HEK293 (cell line): ENCODE measurements at regions not wholly inside any gene's neighbourhood (a gene's known extent, or its start where the extent isn't known, plus 50 kb on each side); places are given as distances from the start of the nearest gene placed in this dataset.
A peak's percentile ranks its signal among the peaks of the same experiment; 100 is the strongest.

Experiments
- AEBP2 ChIP-seq: fragments of 450-650 bp; formaldehyde crosslinking; IDR thresholded peaks from 2 replicates; pipeline ENCODE4 v1.5.1; 2016; ENCODE audit warnings: missing biosample characterization, missing genetic modification characterization, borderline replicate concordance
- GFI1B ChIP-seq: fragments of 450-650 bp; formaldehyde crosslinking; IDR thresholded peaks from 2 replicates; pipeline ENCODE4 v1.5.1; 2016; ENCODE audit warnings: missing biosample characterization, missing genetic modification characterization
- KLF7 ChIP-seq: fragments of 450-650 bp; formaldehyde crosslinking; IDR thresholded peaks from 2 replicates; pipeline ENCODE4 v1.5.1; 2016; ENCODE audit warnings: missing biosample characterization, missing genetic modification characterization, borderline replicate concordance
- MZF1 ChIP-seq: fragments of 450-650 bp; formaldehyde crosslinking; IDR thresholded peaks from 2 replicates; pipeline ENCODE4 v1.5.1; 2017; ENCODE audit warnings: missing biosample characterization, missing genetic modification characterization, borderline replicate concordance
- PATZ1 ChIP-seq: fragments of 450-650 bp; formaldehyde crosslinking; IDR thresholded peaks from 2 replicates; pipeline ENCODE4 v1.5.1; 2016; ENCODE audit warnings: missing biosample characterization, missing genetic modification characterization
- RBAK ChIP-seq: fragments of 450-650 bp; formaldehyde crosslinking; IDR thresholded peaks from 2 replicates; pipeline ENCODE4 v1.5.1; 2016; ENCODE audit warnings: missing biosample characterization, missing genetic modification characterization
- SP2 ChIP-seq: fragments of 450-650 bp; formaldehyde crosslinking; IDR thresholded peaks from 2 replicates; pipeline ENCODE4 v1.5.1; 2016; ENCODE audit warnings: missing biosample characterization, missing genetic modification characterization
- WT1 ChIP-seq: fragments of 450-650 bp; formaldehyde crosslinking; IDR thresholded peaks from 2 replicates; pipeline ENCODE4 v1.5.1; 2016; ENCODE audit warnings: missing biosample characterization, missing genetic modification characterization
- ZBTB20 ChIP-seq: fragments of 450-650 bp; formaldehyde crosslinking; IDR thresholded peaks from 2 replicates; pipeline ENCODE4 v1.5.1; 2016; ENCODE audit warnings: missing biosample characterization, missing genetic modification characterization
- ZFP69B ChIP-seq: fragments of 450-650 bp; formaldehyde crosslinking; IDR thresholded peaks from 2 replicates; pipeline ENCODE4 v1.5.1; 2016; ENCODE audit warnings: missing biosample characterization, missing genetic modification characterization
- ZIC2 ChIP-seq: fragments of 450-650 bp; formaldehyde crosslinking; IDR thresholded peaks from 2 replicates; pipeline ENCODE4 v1.5.1; 2016; ENCODE audit warnings: missing biosample characterization, missing genetic modification characterization
- ZNF114 ChIP-seq: fragments of 450-650 bp; formaldehyde crosslinking; IDR thresholded peaks from 2 replicates; pipeline ENCODE4 v1.5.0; 2017; ENCODE audit warnings: missing biosample characterization, missing genetic modification characterization
- ZNF132 ChIP-seq: fragments of 450-650 bp; formaldehyde crosslinking; IDR thresholded peaks from 2 replicates; pipeline ENCODE4 v1.5.1; 2017; ENCODE audit warnings: missing biosample characterization, missing genetic modification characterization, borderline replicate concordance
- ZNF211 ChIP-seq: fragments of 450-650 bp; formaldehyde crosslinking; IDR thresholded peaks from 2 replicates; pipeline ENCODE4 v1.5.1; 2016; ENCODE audit warnings: low read depth, missing biosample characterization, missing genetic modification characterization
- ZNF26 ChIP-seq: fragments of 450-650 bp; formaldehyde crosslinking; IDR thresholded peaks from 2 replicates; pipeline ENCODE4 v1.5.1; 2016; ENCODE audit warnings: missing biosample characterization, missing genetic modification characterization
- ZNF266 ChIP-seq: fragments of 450-650 bp; formaldehyde crosslinking; IDR thresholded peaks from 2 replicates; pipeline ENCODE4 v1.5.1; 2016; ENCODE audit warnings: missing biosample characterization, missing genetic modification characterization, low read depth
- ZNF274 ChIP-seq, 2 experiments: fragments of 200-500 bp in 1 of 2; fragments of 450-650 bp in 1 of 2; sonication (Bioruptor generic) in 1 of 2; formaldehyde crosslinking in 1 of 2; IDR thresholded peaks; 2 replicates each; pipeline versions ENCODE4 v1.5.1 to v1.6.1; 2014 to 2016; ENCODE audit warnings: borderline replicate concordance in 1 of 2, inconsistent platforms in 1 of 2, low read length in 1 of 2, missing biosample characterization in 1 of 2, missing genetic modification characterization in 1 of 2
- ZNF311 ChIP-seq: fragments of 450-650 bp; formaldehyde crosslinking; IDR thresholded peaks from 2 replicates; pipeline ENCODE4 v1.5.1; 2017; ENCODE audit warnings: missing biosample characterization, missing genetic modification characterization, borderline replicate concordance
- ZNF350 ChIP-seq: fragments of 450-650 bp; formaldehyde crosslinking; IDR thresholded peaks from 2 replicates; pipeline ENCODE4 v1.5.0; 2017; ENCODE audit warnings: missing biosample characterization, mild to moderate bottlenecking, missing genetic modification characterization
- ZNF37A ChIP-seq: fragments of 450-650 bp; IDR thresholded peaks from 2 replicates; pipeline ENCODE4 v1.5.1; 2018; ENCODE audit warnings: missing biosample characterization, missing genetic modification characterization
- ZNF426 ChIP-seq: fragments of 450-650 bp; formaldehyde crosslinking; IDR thresholded peaks from 2 replicates; pipeline ENCODE4 v1.5.1; 2017; ENCODE audit warnings: missing biosample characterization, missing genetic modification characterization, mild to moderate bottlenecking, inconsistent platforms, moderate library complexity
- ZNF48 ChIP-seq: fragments of 450-650 bp; formaldehyde crosslinking; IDR thresholded peaks from 2 replicates; pipeline ENCODE4 v1.5.1; 2016; ENCODE audit warnings: missing biosample characterization, missing genetic modification characterization
- ZNF514 ChIP-seq: fragments of 450-650 bp; formaldehyde crosslinking; IDR thresholded peaks from 2 replicates; pipeline ENCODE4 v1.5.1; 2016; ENCODE audit warnings: missing biosample characterization, missing genetic modification characterization
- ZNF555 ChIP-seq: fragments of 450-650 bp; formaldehyde crosslinking; conservative IDR thresholded peaks from 2 replicates; pipeline ENCODE4 v1.5.1; 2017; ENCODE audit warnings: missing biosample characterization, mild to moderate bottlenecking, missing genetic modification characterization, inconsistent platforms
- ZNF558 ChIP-seq: fragments of 450-650 bp; formaldehyde crosslinking; IDR thresholded peaks from 2 replicates; pipeline ENCODE4 v1.5.1; 2016; ENCODE audit warnings: missing biosample characterization, missing genetic modification characterization
- ZNF624 ChIP-seq: fragments of 450-650 bp; formaldehyde crosslinking; IDR thresholded peaks from 2 replicates; pipeline ENCODE4 v1.5.1; 2017; ENCODE audit warnings: missing biosample characterization, missing genetic modification characterization
- ZNF645 ChIP-seq: fragments of 450-650 bp; formaldehyde crosslinking; IDR thresholded peaks from 2 replicates; pipeline ENCODE4; 2016; ENCODE audit warnings: missing biosample characterization, missing genetic modification characterization
- ZNF654 ChIP-seq: fragments of 450-650 bp; formaldehyde crosslinking; IDR thresholded peaks from 2 replicates; pipeline ENCODE4 v1.5.1; 2016; ENCODE audit warnings: low read depth, missing biosample characterization, missing genetic modification characterization
- ZNF76 ChIP-seq: fragments of 450-650 bp; formaldehyde crosslinking; IDR thresholded peaks from 2 replicates; pipeline ENCODE4; 2016; ENCODE audit warnings: low read depth, missing biosample characterization, missing genetic modification characterization, borderline replicate concordance
- ZNF768 ChIP-seq: fragments of 450-650 bp; formaldehyde crosslinking; IDR thresholded peaks from 2 replicates; pipeline ENCODE4 v1.5.1; 2018; ENCODE audit warnings: missing biosample characterization, mild to moderate bottlenecking, missing genetic modification characterization
- ZNF777 ChIP-seq: fragments of 450-650 bp; formaldehyde crosslinking; IDR thresholded peaks from 2 replicates; pipeline ENCODE4 v1.5.1; 2017; ENCODE audit warnings: missing biosample characterization, missing genetic modification characterization, borderline replicate concordance
- ZNF830 ChIP-seq: fragments of 450-650 bp; IDR thresholded peaks from 2 replicates; pipeline ENCODE4 v1.5.0; 2018; ENCODE audit warnings: missing biosample characterization, missing genetic modification characterization, low read depth, mild to moderate bottlenecking, moderate library complexity
- ZSCAN30 ChIP-seq: fragments of 450-650 bp; IDR thresholded peaks from 2 replicates; pipeline ENCODE4 v1.5.1; 2018; ENCODE audit warnings: missing biosample characterization, mild to moderate bottlenecking, missing genetic modification characterization, moderate library complexity
- ZSCAN5A ChIP-seq: fragments of 450-650 bp; formaldehyde crosslinking; IDR thresholded peaks from 2 replicates; pipeline ENCODE4 v1.5.1; 2016; ENCODE audit warnings: missing biosample characterization, missing genetic modification characterization
- ZXDB ChIP-seq: fragments of 450-650 bp; formaldehyde crosslinking; IDR thresholded peaks from 2 replicates; pipeline ENCODE4 v1.5.1; 2016; ENCODE audit warnings: missing biosample characterization, missing genetic modification characterization

GRCh38 chr14:100440207-100440631 lies 117.1 kb downstream of the SLC25A47 start (continued):
- no peak for TF ChIP-seq ZNF514 (tag by site-specific recombination)
- TF ChIP-seq ZNF26 (tag by site-specific recombination), result no peak
- TF ChIP-seq ZNF132 (tag by site-specific recombination), result no peak
- no peak for TF ChIP-seq ZNF555 (tag by site-specific recombination)
- TF ChIP-seq ZNF311 (tag by site-specific recombination), result no peak
- no peak for TF ChIP-seq ZIC2 (tag by site-specific recombination)
- TF ChIP-seq WT1 (tag by site-specific recombination), result no peak
- no peak for TF ChIP-seq PATZ1 (tag by site-specific recombination)
- no peak for TF ChIP-seq ZNF266 (tag by site-specific recombination)
- no peak for TF ChIP-seq GFI1B
- no peak for TF ChIP-seq ZNF624 (tag by site-specific recombination)
- no peak for TF ChIP-seq ZNF830 (tag by site-specific recombination)
- TF ChIP-seq ZNF37A (tag by site-specific recombination), result no peak
- no peak for TF ChIP-seq ZXDB (tag by site-specific recombination)
- no peak for TF ChIP-seq RBAK (tag by site-specific recombination)
- TF ChIP-seq ZBTB20, result peak; percentile 30; the same call in 1 of the 2 replicates
- no peak for TF ChIP-seq AEBP2
- TF ChIP-seq ZNF274 (IDR thresholded peaks at IDR 0.05; ENCODE audit: low read length), result no peak
- TF ChIP-seq ZNF274 (tag by site-specific recombination; IDR thresholded peaks at IDR 0.05; ENCODE audit: borderline replicate concordance), result no peak
- peak; percentile 89 for TF ChIP-seq ZNF654 (tag by site-specific recombination)
- no peak for TF ChIP-seq ZNF350 (tag by site-specific recombination)
- TF ChIP-seq ZNF426 (tag by site-specific recombination), result no peak
- TF ChIP-seq ZFP69B, result no peak
- no peak for TF ChIP-seq ZNF645 (tag by site-specific recombination)
- TF ChIP-seq ZNF48 (tag by site-specific recombination), result no peak
- TF ChIP-seq ZNF114 (tag by site-specific recombination), result no peak
- no peak for TF ChIP-seq KLF7
- no peak for TF ChIP-seq MZF1 (tag by site-specific recombination)
- TF ChIP-seq SP2, result no peak
- no peak for TF ChIP-seq ZNF777 (tag by site-specific recombination)
- no peak for TF ChIP-seq ZNF558
- TF ChIP-seq ZNF768 (tag by site-specific recombination), result no peak
- TF ChIP-seq ZSCAN30 (tag by site-specific recombination), result peak; percentile 92
- no peak for TF ChIP-seq ZNF211 (tag by site-specific recombination)
- no peak for TF ChIP-seq ZSCAN5A (tag by site-specific recombination)
- no peak for TF ChIP-seq ZNF76 (tag by site-specific recombination)
